ENCODE measurements at regions not wholly inside any gene's neighbourhood (a gene's known extent, or its start where the extent isn't known, plus 50 kb on each side); places are given as distances from the start of the nearest gene placed in this dataset.

- TF ChIP-seq, protein P1, sequence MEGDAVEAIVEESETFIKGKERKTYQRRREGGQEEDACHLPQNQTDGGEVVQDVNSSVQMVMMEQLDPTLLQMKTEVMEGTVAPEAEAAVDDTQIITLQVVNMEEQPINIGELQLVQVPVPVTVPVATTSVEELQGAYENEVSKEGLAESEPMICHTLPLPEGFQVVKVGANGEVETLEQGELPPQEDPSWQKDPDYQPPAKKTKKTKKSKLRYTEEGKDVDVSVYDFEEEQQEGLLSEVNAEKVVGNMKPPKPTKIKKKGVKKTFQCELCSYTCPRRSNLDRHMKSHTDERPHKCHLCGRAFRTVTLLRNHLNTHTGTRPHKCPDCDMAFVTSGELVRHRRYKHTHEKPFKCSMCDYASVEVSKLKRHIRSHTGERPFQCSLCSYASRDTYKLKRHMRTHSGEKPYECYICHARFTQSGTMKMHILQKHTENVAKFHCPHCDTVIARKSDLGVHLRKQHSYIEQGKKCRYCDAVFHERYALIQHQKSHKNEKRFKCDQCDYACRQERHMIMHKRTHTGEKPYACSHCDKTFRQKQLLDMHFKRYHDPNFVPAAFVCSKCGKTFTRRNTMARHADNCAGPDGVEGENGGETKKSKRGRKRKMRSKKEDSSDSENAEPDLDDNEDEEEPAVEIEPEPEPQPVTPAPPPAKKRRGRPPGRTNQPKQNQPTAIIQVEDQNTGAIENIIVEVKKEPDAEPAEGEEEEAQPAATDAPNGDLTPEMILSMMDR (conservative IDR thresholded peaks at IDR 0.05; ENCODE audit: low read depth in 2 of 2), result no peak
- TF ChIP-seq POLR2AphosphoS5 (IDR thresholded peaks at IDR 0.05; ENCODE audit: low read depth), result no peak
- no peak for TF ChIP-seq EZH2phosphoT487 (IDR thresholded peaks at IDR 0.05; ENCODE audit: unreplicated experiment)
- no peak for TF ChIP-seq EZH2 (IDR thresholded peaks at IDR 0.05; ENCODE audit: low read depth, unreplicated experiment)
- TF ChIP-seq JUNB (IDR thresholded peaks at IDR 0.05; ENCODE audit: unreplicated experiment), result no peak
- TF ChIP-seq CREB1 (CRISPR knock-in tag; IDR thresholded peaks at IDR 0.05; ENCODE audit: low read depth), result no peak
- TF ChIP-seq ZNF114 (CRISPR knock-in tag; IDR thresholded peaks at IDR 0.05), result no peak
- TF ChIP-seq, protein P2, sequence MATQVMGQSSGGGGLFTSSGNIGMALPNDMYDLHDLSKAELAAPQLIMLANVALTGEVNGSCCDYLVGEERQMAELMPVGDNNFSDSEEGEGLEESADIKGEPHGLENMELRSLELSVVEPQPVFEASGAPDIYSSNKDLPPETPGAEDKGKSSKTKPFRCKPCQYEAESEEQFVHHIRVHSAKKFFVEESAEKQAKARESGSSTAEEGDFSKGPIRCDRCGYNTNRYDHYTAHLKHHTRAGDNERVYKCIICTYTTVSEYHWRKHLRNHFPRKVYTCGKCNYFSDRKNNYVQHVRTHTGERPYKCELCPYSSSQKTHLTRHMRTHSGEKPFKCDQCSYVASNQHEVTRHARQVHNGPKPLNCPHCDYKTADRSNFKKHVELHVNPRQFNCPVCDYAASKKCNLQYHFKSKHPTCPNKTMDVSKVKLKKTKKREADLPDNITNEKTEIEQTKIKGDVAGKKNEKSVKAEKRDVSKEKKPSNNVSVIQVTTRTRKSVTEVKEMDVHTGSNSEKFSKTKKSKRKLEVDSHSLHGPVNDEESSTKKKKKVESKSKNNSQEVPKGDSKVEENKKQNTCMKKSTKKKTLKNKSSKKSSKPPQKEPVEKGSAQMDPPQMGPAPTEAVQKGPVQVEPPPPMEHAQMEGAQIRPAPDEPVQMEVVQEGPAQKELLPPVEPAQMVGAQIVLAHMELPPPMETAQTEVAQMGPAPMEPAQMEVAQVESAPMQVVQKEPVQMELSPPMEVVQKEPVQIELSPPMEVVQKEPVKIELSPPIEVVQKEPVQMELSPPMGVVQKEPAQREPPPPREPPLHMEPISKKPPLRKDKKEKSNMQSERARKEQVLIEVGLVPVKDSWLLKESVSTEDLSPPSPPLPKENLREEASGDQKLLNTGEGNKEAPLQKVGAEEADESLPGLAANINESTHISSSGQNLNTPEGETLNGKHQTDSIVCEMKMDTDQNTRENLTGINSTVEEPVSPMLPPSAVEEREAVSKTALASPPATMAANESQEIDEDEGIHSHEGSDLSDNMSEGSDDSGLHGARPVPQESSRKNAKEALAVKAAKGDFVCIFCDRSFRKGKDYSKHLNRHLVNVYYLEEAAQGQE (IDR thresholded peaks at IDR 0.05; ENCODE audit: unreplicated experiment), result no peak
- TF ChIP-seq NANOG (IDR thresholded peaks at IDR 0.05; ENCODE audit: borderline replicate concordance), result no peak
These were observed 123.9 kb downstream of the CD83 start for GRCh38 chr6:14241255-14242070.
